B cell (primary cell): ENCODE measurements at regions not wholly inside any gene's neighbourhood (a gene's known extent, or its start where the extent isn't known, plus 50 kb on each side); places are given as distances from the start of the nearest gene placed in this dataset.

Source experiments
- CTCF ChIP-seq: fragments of 200-600 bp; IDR thresholded peaks from one replicate; pipeline ENCODE4 v1.8.0; 2022; ENCODE audit warnings: antibody characterized with exemption, mild to moderate bottlenecking
- EZH2 ChIP-seq: IDR thresholded peaks from 2 replicates; pipeline ENCODE4 v1.6.1; 2012; ENCODE audit warnings: borderline replicate concordance, low read depth, mild to moderate bottlenecking, moderate library complexity, low read length; ENCODE audit not compliant: insufficient read depth, poor library complexity, severe bottlenecking

- TF ChIP-seq CTCF (no peak), EZH2 (no peak)
Observed at GRCh38 chr12:93202688-93203087, 175.0 kb upstream of the NUDT4 start.
